ENCODE measurements at regions not wholly inside any gene's neighbourhood (a gene's known extent, or its start where the extent isn't known, plus 50 kb on each side); places are given as distances from the start of the nearest gene placed in this dataset.

- Histone ChIP-seq H3K9me3 (peaks cover 0 to 11% of the 10 kb centered on the region in 2 donors), H3K27me3 (no peaks in the 10 kb centered on the region), H3K36me3 (no peaks in the 10 kb centered on the region), H3K4me1 (no peaks in the 10 kb centered on the region), H3K4me3 (no peak overlapping the region), H3K27ac (no peak overlapping the region)
- no peak for DNase-seq (ENCODE audit: low spot score)
- TF ChIP-seq CTCF (IDR thresholded peaks at IDR 0.05) = no peak
These were observed 283.0 kb downstream of the LRRIQ3 start for GRCh38 chr1:73914951-73915350.

GRCh38 chr1:73913025-73913424 lies 285.0 kb downstream of the LRRIQ3 start:
- Histone ChIP-seq H3K27me3 (no peaks in the 10 kb centered on the region), H3K9me3 (peaks cover 0 to 11% of the 10 kb centered on the region in 2 donors), H3K4me1 (no peaks in the 10 kb centered on the region), H3K4me3 (no peak overlapping the region), H3K36me3 (no peaks in the 10 kb centered on the region), H3K27ac (no peak overlapping the region)
- no peak for TF ChIP-seq CTCF (IDR thresholded peaks at IDR 0.05)
- no peak for DNase-seq (ENCODE audit: low spot score)

GRCh38 chr1:73911849-73912248 lies 286.1 kb downstream of the LRRIQ3 start:
- no peak overlapping the region for H3K27ac ChIP-seq
- no peak for DNase-seq (ENCODE audit: low spot score)
- no peaks in the 10 kb centered on the region for H3K4me1 ChIP-seq
- H3K36me3 ChIP-seq = no peaks in the 10 kb centered on the region
- no peak for TF ChIP-seq CTCF (IDR thresholded peaks at IDR 0.05)
- H3K4me3 ChIP-seq = no peak overlapping the region
- H3K9me3 ChIP-seq = peaks cover 0 to 11% of the 10 kb centered on the region in 2 donors
- H3K27me3 ChIP-seq = no peaks in the 10 kb centered on the region

GRCh38 chr1:73910466-73910865 lies 287.5 kb downstream of the LRRIQ3 start:
- Histone ChIP-seq H3K36me3 (no peaks in the 10 kb centered on the region), H3K27ac (no peak overlapping the region), H3K4me3 (no peak overlapping the region), H3K4me1 (no peaks in the 10 kb centered on the region), H3K9me3 (peaks cover 0 to 11% of the 10 kb centered on the region in 2 donors), H3K27me3 (no peaks in the 10 kb centered on the region)
- no peak for TF ChIP-seq CTCF (IDR thresholded peaks at IDR 0.05)
- DNase-seq (ENCODE audit: low spot score) = no peak

- no peak overlapping the region for H3K4me3 ChIP-seq
- DNase-seq (ENCODE audit: low spot score) = no peak
- H3K4me1 ChIP-seq = no peaks in the 10 kb centered on the region
- no peak overlapping the region for H3K27ac ChIP-seq
- H3K36me3 ChIP-seq = no peaks in the 10 kb centered on the region
- H3K27me3 ChIP-seq = no peaks in the 10 kb centered on the region
- TF ChIP-seq CTCF (IDR thresholded peaks at IDR 0.05) = no peak
- H3K9me3 ChIP-seq = peaks cover 0 to 11% of the 10 kb centered on the region in 2 donors
These were observed 287.9 kb downstream of the LRRIQ3 start for GRCh38 chr1:73910062-73910461.

- no peak overlapping the region for H3K27ac ChIP-seq
- no peaks in the 10 kb centered on the region for H3K4me1 ChIP-seq
- H3K36me3 ChIP-seq = no peaks in the 10 kb centered on the region
- H3K9me3 ChIP-seq = peaks cover 0 to 11% of the 10 kb centered on the region in 2 donors
- no peak for DNase-seq (ENCODE audit: low spot score)
- TF ChIP-seq CTCF (IDR thresholded peaks at IDR 0.05) = no peak
- no peak overlapping the region for H3K4me3 ChIP-seq
- no peaks in the 10 kb centered on the region for H3K27me3 ChIP-seq
These were observed 288.9 kb downstream of the LRRIQ3 start for GRCh38 chr1:73909043-73909562.

Data from right atrium auricular region (tissue), 2 donors.